MM.1S (cell line): ENCODE measurements at regions not wholly inside any gene's neighbourhood (a gene's known extent, or its start where the extent isn't known, plus 50 kb on each side); places are given as distances from the start of the nearest gene placed in this dataset.
"Not testable (repeated sequence)": the region's sequence is repeated elsewhere in the genome, so short reads cannot be mapped to it uniquely, and the experiment has no call there.

Experiments used
- DNase-seq: peaks from one replicate; pipeline ENCODE4 v3.0.0-alpha.2; 2015
- H2AFZ ChIP-seq: fragments of 300-600 bp; sonication (generic); 2 replicates; pipeline ENCODE4 v1.6.0; 2016; ENCODE audit warnings: antibody characterized with exemption, low read length
- H3F3A ChIP-seq: fragments of 300-600 bp; sonication (generic); 2 replicates; pipeline ENCODE4 v1.6.1; 2016; ENCODE audit warnings: mild to moderate bottlenecking, antibody characterized with exemption, low read length, moderate library complexity, mixed read lengths; ENCODE audit not compliant: insufficient read depth
- H3K27ac ChIP-seq: fragments of 300-600 bp; sonication (generic); 2 replicates; pipeline ENCODE4 v1.5.1; 2016; ENCODE audit warnings: mild to moderate bottlenecking, low read length
- H3K27me3 ChIP-seq: fragments of 300-600 bp; sonication (generic); replicated peaks from 2 replicates; pipeline ENCODE4 v1.6.0; 2016; ENCODE audit warnings: low read length; ENCODE audit not compliant: insufficient read depth
- H3K36me3 ChIP-seq: fragments of 300-600 bp; sonication (generic); replicated peaks from 2 replicates; pipeline ENCODE4 v1.6.1; 2016; ENCODE audit warnings: mild to moderate bottlenecking, low read length, mixed read lengths; ENCODE audit not compliant: insufficient read depth
- H3K4me1 ChIP-seq: fragments of 300-600 bp; sonication (generic); 2 replicates; pipeline ENCODE4 v1.6.1; 2016; ENCODE audit warnings: low read length, mixed read lengths
- H3K4me2 ChIP-seq: fragments of 300-600 bp; sonication (generic); 2 replicates; pipeline ENCODE4 v1.6.0; 2016; ENCODE audit warnings: low read depth, low read length
- H3K4me3 ChIP-seq: fragments of 300-600 bp; sonication (generic); 2 replicates; pipeline ENCODE4 v1.5.1; 2016; ENCODE audit warnings: low read length, mixed read lengths
- H3K79me2 ChIP-seq: fragments of 300-600 bp; sonication (generic); 2 replicates; pipeline ENCODE4 v1.6.1; 2016; ENCODE audit warnings: mixed run types, low read length, mixed read lengths
- H3K9ac ChIP-seq: fragments of 300-600 bp; sonication (generic); 2 replicates; pipeline ENCODE4 v1.6.1; 2016; ENCODE audit warnings: low read length, mixed read lengths
- H3K9me2 ChIP-seq: fragments of 300-600 bp; sonication (generic); replicated peaks from 2 replicates; pipeline ENCODE4 v1.6.1; 2016; ENCODE audit warnings: mild to moderate bottlenecking, low read length, mixed read lengths; ENCODE audit not compliant: insufficient read depth
- H3K9me3 ChIP-seq: fragments of 300-600 bp; sonication (generic); replicated peaks from 2 replicates; pipeline ENCODE4 v1.6.1; 2016; ENCODE audit warnings: mild to moderate bottlenecking, low read length, mixed read lengths; ENCODE audit not compliant: insufficient read depth
- H4K20me1 ChIP-seq: fragments of 300-600 bp; sonication (generic); 2 replicates; pipeline ENCODE4 v1.6.1; 2016; ENCODE audit warnings: mild to moderate bottlenecking, low read length, moderate library complexity, mixed read lengths; ENCODE audit not compliant: insufficient read depth
- CTCF ChIP-seq: fragments of 300-600 bp; sonication (generic); IDR thresholded peaks from 2 replicates; pipeline ENCODE4 v1.5.1; 2016; ENCODE audit warnings: antibody characterized with exemption, low read length, mixed read lengths
- EZH2 ChIP-seq: fragments of 300-600 bp; sonication (generic); optimal IDR thresholded peaks from 2 replicates; pipeline ENCODE3; 2017; ENCODE audit warnings: low read depth, mild to moderate bottlenecking, antibody characterized with exemption, low read length, mixed read lengths
- EZH2phosphoT487 ChIP-seq: fragments of 300-600 bp; sonication (generic); IDR thresholded peaks from 2 replicates; pipeline ENCODE4 v1.6.1; 2018; ENCODE audit warnings: antibody characterized with exemption, low read length

GRCh38 chr11:21987261-21987660, 205.6 kb upstream of the ANO5 start:
- TF ChIP-seq CTCF (no peak), EZH2 (no peak), EZH2phosphoT487 (no peak)
- H3K27ac ChIP-seq, result no peak overlapping the region
- no peaks in the 10 kb centered on the region for H3K36me3 ChIP-seq

DNA sequence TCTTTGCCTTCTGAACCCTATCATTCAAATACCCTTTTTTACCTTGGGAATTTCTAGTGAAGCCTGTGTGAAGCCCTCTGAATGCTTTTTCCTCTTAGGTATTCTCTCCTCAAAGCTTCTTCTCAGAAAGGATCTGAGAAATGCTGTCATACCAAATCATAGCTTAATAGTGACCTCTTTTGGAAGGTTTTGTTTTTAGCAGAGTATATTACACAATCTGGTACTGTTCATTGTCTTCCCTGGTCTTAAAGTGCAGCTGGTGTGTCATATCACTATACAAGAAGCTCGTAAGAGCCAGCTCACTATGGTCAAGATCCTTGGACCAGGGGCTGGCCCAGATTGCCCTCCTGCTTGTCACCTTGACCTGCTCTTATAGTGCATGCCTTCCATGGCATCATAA, 204.4 kb upstream of the ANO5 start:
- DNase-seq, result peak; percentile 21
- Histone ChIP-seq H3K4me2 (no peak overlapping the region), H3K9me3 (no peaks in the 10 kb centered on the region), H3F3A (no peaks in the 10 kb centered on the region), H3K79me2 (no peaks in the 10 kb centered on the region), H3K9me2 (no peaks in the 10 kb centered on the region), H3K27ac (no peak overlapping the region), H4K20me1 (no peaks in the 10 kb centered on the region), H3K4me1 (no peaks in the 10 kb centered on the region), H3K27me3 (no peaks in the 10 kb centered on the region), H2AFZ (no peak overlapping the region), H3K4me3 (no peak overlapping the region), H3K9ac (no peak overlapping the region), H3K36me3 (no peaks in the 10 kb centered on the region)
- no peak for TF ChIP-seq EZH2
- peak; percentile 20; the same call in 1 of the 2 replicates for TF ChIP-seq CTCF

More at GRCh38 chr11:21987261-21987660, 205.6 kb upstream of the ANO5 start:
- Histone ChIP-seq H3K9ac (no peak overlapping the region), H2AFZ (no peak overlapping the region), H3K79me2 (no peaks in the 10 kb centered on the region), H3F3A (no peaks in the 10 kb centered on the region), H3K4me2 (no peak overlapping the region), H3K27me3 (no peaks in the 10 kb centered on the region), H3K9me3 (no peaks in the 10 kb centered on the region), H3K4me1 (no peaks in the 10 kb centered on the region), H3K9me2 (no peaks in the 10 kb centered on the region), H3K4me3 (no peak overlapping the region), H4K20me1 (no peaks in the 10 kb centered on the region)
- DNase-seq, result no peak

DNA sequence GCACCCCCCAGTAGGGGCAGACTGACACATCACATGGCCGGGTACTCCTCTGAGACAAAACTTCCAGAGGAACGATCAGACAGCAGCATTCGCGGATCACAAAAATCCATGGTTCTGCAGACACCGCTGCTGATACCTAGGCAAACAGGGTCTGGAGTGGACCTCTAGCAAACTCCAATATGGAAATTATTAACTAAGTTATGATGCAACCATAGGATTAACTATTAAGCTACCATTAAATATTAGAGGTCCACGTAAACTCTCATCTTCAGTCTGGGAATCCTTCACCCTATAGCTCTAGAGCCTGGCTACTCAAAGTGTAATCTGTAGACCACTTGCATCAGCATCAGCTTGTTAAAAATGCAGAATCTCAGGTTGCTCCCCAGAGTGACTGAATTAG, 191.1 kb upstream of the ANO5 start:
- H3K4me3 ChIP-seq, H3K27me3 ChIP-seq, H2AFZ ChIP-seq, DNase-seq, H3K9me3 ChIP-seq, H3K4me2 ChIP-seq, H3F3A ChIP-seq, H3K79me2 ChIP-seq, H3K9ac ChIP-seq, H3K9me2 ChIP-seq, H3K4me1 ChIP-seq, H3K27ac ChIP-seq, H3K36me3 ChIP-seq, H4K20me1 ChIP-seq: not testable (repeated sequence)

- H3K4me2 ChIP-seq, result no peak overlapping the region
- no peaks in the 10 kb centered on the region for H3K27me3 ChIP-seq
- no peaks in the 10 kb centered on the region for H3K9me3 ChIP-seq
- no peaks in the 10 kb centered on the region for H4K20me1 ChIP-seq
- H2AFZ ChIP-seq, result no peak overlapping the region
- no peaks in the 10 kb centered on the region for H3K79me2 ChIP-seq
- H3K4me1 ChIP-seq, result no peaks in the 10 kb centered on the region
- DNase-seq, result no peak
- no peak overlapping the region for H3K9ac ChIP-seq
- TF ChIP-seq EZH2phosphoT487 (no peak), EZH2 (no peak), CTCF (no peak)
- H3K36me3 ChIP-seq, result no peaks in the 10 kb centered on the region
- H3F3A ChIP-seq, result no peaks in the 10 kb centered on the region
- H3K27ac ChIP-seq, result no peak overlapping the region
- no peaks in the 10 kb centered on the region for H3K9me2 ChIP-seq
- no peak overlapping the region for H3K4me3 ChIP-seq
These were observed 186.0 kb upstream of the ANO5 start for GRCh38 chr11:22006901-22007300.
